ENCODE measurements at regions not wholly inside any gene's neighbourhood (a gene's known extent, or its start where the extent isn't known, plus 50 kb on each side); places are given as distances from the start of the nearest gene placed in this dataset.

- no TSS peak for BruUV-seq (replicated peaks)
- H3K36me3 Mint-ChIP-seq (ENCODE audit: insufficient read depth, unreplicated experiment) = no peaks in the 10 kb centered on the region
- TF ChIP-seq CTCF (IDR thresholded peaks at IDR 0.05; ENCODE audit: unreplicated experiment) = no peak
- no peak overlapping the region for H3K4me3 Mint-ChIP-seq (ENCODE audit: low read depth, unreplicated experiment)
- H3K27ac Mint-ChIP-seq (ENCODE audit: unreplicated experiment) = no peak overlapping the region
- H3K4me1 Mint-ChIP-seq (ENCODE audit: low read depth, unreplicated experiment) = no peaks in the 10 kb centered on the region
- intact Hi-C loops (cut with micrococcal nuclease; ENCODE audit: unreplicated experiment) = no loop called here
- H3K9me3 Mint-ChIP-seq (ENCODE audit: low read depth, unreplicated experiment) = peaks cover 2% of the 10 kb centered on the region
- CTCF ChIA-PET = interaction anchor here (1.5 kb wide), 1 partner anchor 20 kb away, joined by 5 read pairs; no protein-coding TSS in a partner anchor
- peaks cover under 1% of the 10 kb centered on the region for H3K27me3 Mint-ChIP-seq (ENCODE audit: unreplicated experiment)
- no peak for DNase-seq
Measured at GRCh38 chr5:36478646-36479317, 127.6 kb upstream of the SLC1A3 start.

- Mint-ChIP-seq H3K4me1 (ENCODE audit: low read depth, unreplicated experiment) (no peaks in the 10 kb centered on the region), H3K36me3 (ENCODE audit: insufficient read depth, unreplicated experiment) (no peaks in the 10 kb centered on the region), H3K27ac (ENCODE audit: unreplicated experiment) (no peak overlapping the region), H3K9me3 (ENCODE audit: low read depth, unreplicated experiment) (peaks cover 2% of the 10 kb centered on the region), H3K27me3 (ENCODE audit: unreplicated experiment) (no peaks in the 10 kb centered on the region), H3K4me3 (ENCODE audit: low read depth, unreplicated experiment) (no peak overlapping the region)
- intact Hi-C loops (cut with micrococcal nuclease; ENCODE audit: unreplicated experiment) = no loop called here
- DNase-seq = no peak
- no TSS peak for BruUV-seq (replicated peaks)
- CTCF ChIA-PET = interaction anchor here (0.6 kb wide), 1 partner anchor 258 kb away, joined by 3 read pairs; no protein-coding TSS in a partner anchor
- no peak for TF ChIP-seq CTCF (IDR thresholded peaks at IDR 0.05; ENCODE audit: unreplicated experiment)
Measured at GRCh38 chr5:36481454-36482120, 124.8 kb upstream of the SLC1A3 start.

GRCh38 chr5:36482812-36483211, 123.6 kb upstream of the SLC1A3 start:
- Mint-ChIP-seq H3K36me3 (ENCODE audit: insufficient read depth, unreplicated experiment) (no peaks in the 10 kb centered on the region), H3K4me3 (ENCODE audit: low read depth, unreplicated experiment) (no peak overlapping the region), H3K27ac (ENCODE audit: unreplicated experiment) (no peak overlapping the region), H3K27me3 (ENCODE audit: unreplicated experiment) (no peaks in the 10 kb centered on the region), H3K9me3 (ENCODE audit: low read depth, unreplicated experiment) (peaks cover 2% of the 10 kb centered on the region), H3K4me1 (ENCODE audit: low read depth, unreplicated experiment) (no peaks in the 10 kb centered on the region)
- no TSS peak for BruUV-seq (replicated peaks)
- intact Hi-C loops (cut with micrococcal nuclease; ENCODE audit: unreplicated experiment) = no loop called here
- CTCF ChIA-PET = no interaction called here
- no peak for DNase-seq
- TF ChIP-seq CTCF (IDR thresholded peaks at IDR 0.05; ENCODE audit: unreplicated experiment) = no peak

- intact Hi-C loops (cut with micrococcal nuclease; ENCODE audit: unreplicated experiment) = no loop called here
- Mint-ChIP-seq H3K27me3 (ENCODE audit: unreplicated experiment) (no peaks in the 10 kb centered on the region), H3K4me1 (ENCODE audit: low read depth, unreplicated experiment) (peaks cover 25% of the 10 kb centered on the region), H3K36me3 (ENCODE audit: insufficient read depth, unreplicated experiment) (no peaks in the 10 kb centered on the region), H3K9me3 (ENCODE audit: low read depth, unreplicated experiment) (peaks cover 3% of the 10 kb centered on the region), H3K4me3 (ENCODE audit: low read depth, unreplicated experiment) (no peak overlapping the region), H3K27ac (ENCODE audit: unreplicated experiment) (no peak overlapping the region)
- CTCF ChIA-PET = no interaction called here
- BruUV-seq (replicated peaks) = no TSS peak
- TF ChIP-seq CTCF (IDR thresholded peaks at IDR 0.05; ENCODE audit: unreplicated experiment) = no peak
- no peak for DNase-seq
Measured at GRCh38 chr5:36489505-36489904, 116.9 kb upstream of the SLC1A3 start.
